Adrenal gland (tissue), 9 donors: ENCODE measurements at regions not wholly inside any gene's neighbourhood (a gene's known extent, or its start where the extent isn't known, plus 50 kb on each side); places are given as distances from the start of the nearest gene placed in this dataset.

Source experiments
- DNase-seq, 7 donors: peaks; one replicate each; pipeline ENCODE4 v3.0.0-alpha.2; 2019 to 2020
- H3K27ac ChIP-seq, 5 donors: fragments of 200-600 bp; sonication (generic) in 4 of 5; 1 replicate in 3 of 5; 2 replicates in 2 of 5; pipeline versions ENCODE4 v1.5.1 to v1.8.0; 2016 to 2020; ENCODE audit warnings: mild to moderate bottlenecking in 1 of 5
- H3K27me3 ChIP-seq: fragments of 200-600 bp; 2 replicates; pipeline ENCODE4 v1.8.0; 2021
- H3K36me3 ChIP-seq, 2 donors: fragments of 200-600 bp; replicated peaks in 1 of 2; 1 replicate in 1 of 2; 2 replicates in 1 of 2; pipeline versions ENCODE4 v1.5.1 to v1.8.0; 2018 to 2022
- H3K4me1 ChIP-seq, 2 donors: fragments of 200-600 bp; replicated peaks in 1 of 2; 1 replicate in 1 of 2; 2 replicates in 1 of 2; pipeline versions ENCODE4 v1.5.1 to v1.8.0; 2018 to 2021
- H3K4me3 ChIP-seq, 4 donors: fragments of 200-600 bp; sonication (generic) in 3 of 4; one replicate each; pipeline ENCODE4 v1.5.1; 2016 to 2018
- H3K9me3 ChIP-seq, 3 donors: fragments of 200-600 bp; sonication (generic) in 1 of 3; replicated peaks in 1 of 3; 1 replicate in 2 of 3; 2 replicates in 1 of 3; pipeline versions ENCODE4 v1.5.1 to v1.8.0; 2016 to 2021
- CTCF ChIP-seq, 6 experiments: fragments of 450-650 bp in 4 of 6; fragments of 200-600 bp in 2 of 6; sonication (generic) in 1 of 6; IDR thresholded peaks; 1 replicate in 5 of 6; 2 replicates in 1 of 6; pipeline versions ENCODE4 v1.5.1 to v1.8.0; 2016 to 2021; ENCODE audit warnings: antibody characterized with exemption in 6 of 6, mild to moderate bottlenecking in 2 of 6, moderate library complexity in 1 of 6
- POLR2A ChIP-seq, 2 donors: fragments of 450-650 bp; IDR thresholded peaks; one replicate each; pipeline ENCODE4 v1.6.1; 2017; ENCODE audit warnings: antibody characterized with exemption in 2 of 2, mild to moderate bottlenecking in 2 of 2, moderate library complexity in 1 of 2
- WGBS, 4 donors: extraction: QIAGEN DNeasy Blood & Tissue Kit in 2 of 4; methylation state at CpG; one replicate each; pipeline versions ENCODE4 v1.1.5 to v1.1.7; 2013 to 2017; 5-methylcytosine and 5-hydroxymethylcytosine counted together
- intact Hi-C, 2 donors: fragments of 100-400 bp; cut with DNase I; formaldehyde crosslinking; loops; one replicate each; pipeline versions ENCODE4 v1.14.1 to v1.15.0; 2022 to 2023
- donor health status: healthy with polysubstance abuse.
- donor health status: Bipolar disorder and iron deficiency.
- donor health status: DM: yes; HTN: yes; CAD: no.
- donor health status: DM: no; HTN: no; CAD: no.
- donor health status: DM: no; HTN: no; CAD: no.

GRCh38 chr2:116680256-116680936 is 1134.1 kb upstream of the DDX18 start:
- TF ChIP-seq POLR2A (IDR thresholded peaks at IDR 0.05) (no peak), CTCF (IDR thresholded peaks at IDR 0.05) (no peak)
- intact Hi-C loops, result no loop called here
- Histone ChIP-seq H3K4me3 (no peak overlapping the region), H3K4me1 (no peaks in the 10 kb centered on the region), H3K9me3 (no peaks in the 10 kb centered on the region), H3K27ac (no peak overlapping the region), H3K36me3 (no peaks in the 10 kb centered on the region), H3K27me3 (no peaks in the 10 kb centered on the region)
- DNase-seq, result no peak

GRCh38 chr2:116687371-116687770 is 1127.1 kb upstream of the DDX18 start:
- intact Hi-C loops, result no loop called here
- no peaks in the 10 kb centered on the region for H3K27me3 ChIP-seq
- DNase-seq, result no peak
- H3K27ac ChIP-seq, result no peak overlapping the region
- no peaks in the 10 kb centered on the region for H3K9me3 ChIP-seq
- no peaks in the 10 kb centered on the region for H3K36me3 ChIP-seq
- no peaks in the 10 kb centered on the region for H3K4me1 ChIP-seq
- TF ChIP-seq POLR2A (IDR thresholded peaks at IDR 0.05) (no peak), CTCF (IDR thresholded peaks at IDR 0.05) (no peak)
- H3K4me3 ChIP-seq, result no peak overlapping the region

GRCh38 chr2:116692988-116693387 is 1121.5 kb upstream of the DDX18 start:
- no peak overlapping the region for H3K4me3 ChIP-seq
- no peaks in the 10 kb centered on the region for H3K4me1 ChIP-seq
- intact Hi-C loops, result no loop called here
- H3K27me3 ChIP-seq, result no peaks in the 10 kb centered on the region
- TF ChIP-seq POLR2A (IDR thresholded peaks at IDR 0.05), result no peak
- TF ChIP-seq CTCF (IDR thresholded peaks at IDR 0.05), result no peak
- H3K9me3 ChIP-seq, result no peaks in the 10 kb centered on the region
- WGBS, 4 donors, result 50 to 57% (median 53%) methylated on average over 2 of the region's 2 CpGs
- H3K27ac ChIP-seq, result no peak overlapping the region
- no peak for DNase-seq
- no peaks in the 10 kb centered on the region for H3K36me3 ChIP-seq

GRCh38 chr2:116696223-116696622 is 1118.3 kb upstream of the DDX18 start:
- intact Hi-C loops, result no loop called here
- Histone ChIP-seq H3K4me1 (no peaks in the 10 kb centered on the region), H3K36me3 (no peaks in the 10 kb centered on the region), H3K4me3 (no peak overlapping the region), H3K9me3 (no peaks in the 10 kb centered on the region), H3K27me3 (no peaks in the 10 kb centered on the region), H3K27ac (no peak overlapping the region)
- TF ChIP-seq CTCF (IDR thresholded peaks at IDR 0.05), result no peak
- TF ChIP-seq POLR2A (IDR thresholded peaks at IDR 0.05), result no peak
- WGBS, 4 donors, result 76 to 84% (median 78%) methylated on average over 4 of the region's 4 CpGs
- no peak for DNase-seq
